GM18520 (cell line): ENCODE measurements at regions not wholly inside any gene's neighbourhood (a gene's known extent, or its start where the extent isn't known, plus 50 kb on each side); places are given as distances from the start of the nearest gene placed in this dataset.
"Not testable (repeated sequence)": the region's sequence is repeated elsewhere in the genome, so short reads cannot be mapped to it uniquely, and the experiment has no call there.

ENCODE experiments used
- ATAC-seq: cut with Tn5 transposase; IDR thresholded peaks from one replicate; pipeline ENCODE4 v1.9.1; 2021; ENCODE audit not compliant: unreplicated experiment

DNA sequence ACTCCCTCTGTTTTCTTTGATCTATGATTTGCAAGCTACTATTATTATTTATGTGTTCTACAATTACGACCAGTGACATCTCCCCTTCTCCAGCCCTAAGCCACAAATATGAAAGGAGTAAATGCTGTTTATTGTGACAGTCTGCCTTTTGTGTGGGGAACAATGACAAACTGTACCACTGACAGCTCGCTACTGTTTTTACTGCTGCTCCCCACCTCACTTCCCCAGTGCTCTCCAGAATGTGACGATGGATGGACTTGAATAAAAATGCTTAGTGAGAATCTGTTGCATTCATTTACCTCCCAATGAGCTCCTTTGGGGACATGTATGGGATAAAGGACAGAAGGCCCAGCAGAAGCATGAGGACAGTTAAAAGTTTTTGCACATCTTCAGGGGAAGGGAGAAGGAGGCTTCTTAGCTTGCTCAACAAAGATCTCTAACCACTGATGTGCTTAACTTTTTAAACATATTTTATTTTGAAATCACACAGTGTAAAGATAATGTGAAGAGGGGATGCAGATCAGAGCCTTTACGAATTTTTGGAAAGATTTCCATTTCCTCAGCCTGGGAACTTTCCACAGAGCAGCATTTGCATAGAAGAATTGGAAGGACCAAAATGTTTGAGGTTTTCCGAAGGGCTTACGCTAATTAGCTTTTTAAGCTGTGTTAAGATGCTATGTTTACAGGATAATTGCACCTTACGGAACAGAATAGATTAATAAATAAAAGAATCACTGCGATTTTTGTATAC, 485.1 kb upstream of the TENM3 start:
- ATAC-seq, result no peak

DNA sequence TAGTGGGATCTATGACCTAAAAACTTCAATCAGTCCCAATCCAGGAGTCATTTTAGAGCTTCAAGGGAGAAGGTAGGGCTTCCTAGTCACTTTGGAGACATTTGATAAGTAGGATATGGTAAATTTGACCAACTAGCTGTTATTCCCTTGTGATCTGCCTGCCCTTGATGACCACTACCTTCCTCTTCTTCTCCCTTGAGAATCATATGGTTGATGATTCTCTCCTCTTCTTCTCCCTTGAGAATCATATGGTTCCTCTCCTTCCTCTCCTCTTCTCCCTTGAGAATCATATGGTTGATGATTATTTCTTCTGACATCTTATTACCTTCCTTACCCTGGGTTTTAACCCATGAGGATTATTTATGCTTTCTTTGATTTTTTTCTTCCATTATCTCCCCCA, 482.6 kb upstream of the TENM3 start:
- no peak for ATAC-seq

DNA sequence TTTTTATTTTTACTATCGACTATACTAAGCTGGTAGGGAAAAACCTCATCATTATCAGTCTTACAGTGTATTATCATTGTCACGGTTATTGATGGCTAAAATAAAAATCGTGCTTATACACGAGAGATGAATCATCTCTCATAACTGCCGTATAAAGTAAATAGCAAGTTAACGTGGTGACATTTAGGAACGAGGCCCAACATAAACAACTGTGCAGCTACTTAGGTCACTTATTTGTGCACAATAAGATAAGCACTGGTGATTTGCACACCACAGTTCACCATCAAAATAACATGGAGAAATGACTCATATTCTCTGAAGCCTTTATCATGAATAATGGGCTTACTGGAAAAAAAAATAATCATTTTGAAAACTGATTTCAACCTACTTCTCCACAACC, 482.0 kb upstream of the TENM3 start:
- ATAC-seq, result no peak

DNA sequence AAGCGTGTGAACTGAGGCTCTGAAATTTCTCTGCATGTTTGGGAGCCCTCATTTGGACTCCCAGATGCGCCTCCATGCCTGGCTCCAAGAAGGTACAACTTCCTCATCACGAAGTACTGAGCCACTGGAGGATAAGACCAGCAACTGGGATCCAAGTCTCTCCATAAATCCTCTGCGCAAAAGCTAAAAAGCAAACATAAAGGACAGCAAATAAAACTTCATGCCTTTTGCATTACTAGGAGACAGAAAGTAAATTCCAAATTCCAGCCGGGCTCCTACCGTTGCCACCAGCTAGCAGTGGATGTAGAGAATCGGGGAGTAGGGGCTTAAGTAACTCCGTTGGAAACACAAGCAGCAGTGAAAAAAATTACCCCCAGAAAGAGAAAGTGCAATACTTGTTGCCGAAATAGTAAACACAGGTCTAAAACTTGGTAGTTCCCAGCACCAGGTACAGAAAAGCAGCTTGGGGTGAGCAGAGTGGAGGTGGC, 477.1 kb upstream of the TENM3 start:
- no peak for ATAC-seq

DNA sequence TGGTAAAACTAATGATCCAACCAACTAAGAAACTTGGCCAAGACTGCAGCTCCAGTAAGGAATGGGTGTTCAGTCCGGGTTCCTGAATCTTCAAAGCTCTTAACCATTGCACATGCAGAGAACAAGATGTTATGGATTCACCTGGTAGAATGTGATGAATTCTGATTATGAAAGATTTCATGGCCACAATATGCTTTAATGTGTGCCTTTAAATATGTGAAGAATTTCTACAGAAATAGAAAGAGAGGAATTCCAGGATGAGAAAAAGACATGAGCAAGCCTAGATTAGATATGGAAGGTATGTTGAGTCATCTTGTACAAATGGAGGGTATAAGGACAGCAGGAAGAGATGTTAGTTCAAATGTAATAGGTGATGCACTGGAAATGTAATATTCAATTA, 472.2 kb upstream of the TENM3 start:
- no peak for ATAC-seq

DNA sequence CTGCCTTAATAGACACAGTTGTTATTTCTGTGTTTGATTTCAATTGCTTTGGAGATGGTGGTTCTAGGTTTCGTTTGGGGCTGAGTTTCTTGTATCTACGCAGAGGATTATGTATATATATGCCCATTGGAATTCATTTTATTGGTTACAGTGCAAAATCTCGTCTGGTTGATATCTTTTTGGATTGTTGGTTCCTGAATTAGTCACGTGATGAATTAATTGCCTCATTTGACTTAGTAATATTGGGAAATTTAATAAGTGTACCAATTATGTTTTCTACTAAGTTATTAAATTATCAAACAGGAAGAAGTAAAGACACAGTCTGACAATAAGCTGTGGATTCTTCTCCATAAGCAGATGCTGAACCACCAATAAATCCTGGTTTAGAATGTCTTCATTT, 467.9 kb upstream of the TENM3 start:
- no peak for ATAC-seq

DNA sequence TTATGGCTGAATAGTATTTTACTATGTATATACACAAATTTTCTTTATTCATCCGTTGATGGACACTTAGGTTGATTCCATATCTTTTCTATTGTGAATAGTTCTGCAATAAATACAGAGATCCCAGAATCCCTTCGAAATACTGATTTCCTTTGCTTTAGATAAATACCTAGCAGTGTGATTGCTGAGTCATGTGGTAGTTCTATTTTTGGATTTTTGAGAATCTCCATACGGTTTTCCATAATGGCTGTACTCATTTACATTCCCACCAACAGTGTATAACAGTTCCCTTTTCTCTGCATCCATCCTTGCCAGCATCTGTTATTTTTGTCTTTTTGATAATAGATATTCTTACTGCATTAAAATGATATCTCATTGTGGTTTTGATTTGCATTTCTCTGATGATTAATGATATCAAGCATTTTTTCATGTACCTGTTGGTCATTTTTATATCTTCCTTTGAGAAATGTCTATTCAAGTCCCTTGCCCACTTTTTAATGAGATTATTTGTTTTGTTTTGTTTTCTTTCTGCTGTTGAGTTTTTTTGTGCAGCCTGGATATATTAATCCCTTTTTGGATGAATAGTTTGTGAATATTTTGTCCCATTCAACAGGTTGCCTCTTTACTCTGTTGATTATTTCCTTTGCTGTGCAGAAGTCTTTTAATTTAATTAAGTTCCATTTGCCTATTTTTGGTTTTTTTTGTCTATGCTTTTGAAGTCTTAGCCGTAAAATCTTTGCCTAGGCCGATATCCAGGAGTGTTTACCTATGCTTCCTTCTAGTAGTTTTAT, 466.7 kb upstream of the TENM3 start:
- ATAC-seq, result no peak

DNA sequence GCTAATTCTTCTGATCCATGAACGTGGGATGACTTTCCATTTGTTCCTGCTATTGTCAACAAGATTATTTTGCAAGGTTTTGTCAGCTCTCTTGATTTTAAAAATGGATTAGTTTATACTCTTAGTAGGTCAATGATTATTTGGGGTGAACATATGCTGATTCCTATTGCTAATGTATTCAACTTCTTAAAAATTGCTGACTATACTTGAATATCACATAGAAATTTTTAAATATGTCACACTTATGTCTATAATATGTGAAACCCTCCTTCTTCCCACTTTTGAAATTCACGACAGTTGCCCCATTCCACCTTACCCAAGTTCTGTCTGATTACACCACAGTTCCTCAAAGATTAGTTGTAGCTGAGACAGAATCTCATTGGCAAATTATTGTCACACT, 465.7 kb upstream of the TENM3 start:
- no peak for ATAC-seq

DNA sequence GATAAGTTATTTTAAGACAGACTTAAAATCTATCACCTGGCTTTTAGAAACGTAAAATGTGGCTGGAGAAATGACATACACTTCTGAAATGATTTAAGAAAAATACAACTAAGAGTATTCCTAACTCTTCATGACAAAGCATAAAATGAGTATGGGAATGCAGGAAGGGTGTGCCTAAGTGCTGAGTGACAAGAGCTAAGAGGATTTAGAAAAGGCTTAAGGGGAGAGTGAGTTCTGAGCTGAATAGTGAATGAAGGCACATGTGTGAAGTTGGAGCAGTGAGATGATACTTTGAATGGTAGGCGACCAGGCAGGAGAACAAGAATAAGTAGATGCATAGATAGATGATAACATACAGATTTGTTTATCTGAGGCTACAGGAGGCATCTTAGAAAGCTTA, 458.3 kb upstream of the TENM3 start:
- no peak for ATAC-seq

DNA sequence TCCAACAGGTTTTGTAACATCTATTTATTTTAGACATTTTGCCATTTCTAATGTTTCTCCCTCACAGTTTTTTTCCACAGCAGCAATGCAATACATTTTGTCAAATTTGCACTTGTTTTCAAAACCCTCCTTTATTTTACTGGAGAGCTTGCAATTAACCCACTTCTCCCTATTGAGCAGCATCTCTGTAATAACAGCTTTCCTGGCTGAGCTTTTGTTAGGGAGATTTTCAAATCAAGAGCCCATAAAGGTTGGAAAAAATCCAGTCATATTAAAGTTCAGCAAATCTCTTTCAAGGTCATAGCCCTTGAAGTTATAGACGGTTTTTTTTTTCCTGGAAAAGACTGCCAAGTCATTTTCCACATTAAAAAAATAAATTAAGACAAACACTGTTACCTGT, 450.6 kb upstream of the TENM3 start:
- no peak for ATAC-seq

DNA sequence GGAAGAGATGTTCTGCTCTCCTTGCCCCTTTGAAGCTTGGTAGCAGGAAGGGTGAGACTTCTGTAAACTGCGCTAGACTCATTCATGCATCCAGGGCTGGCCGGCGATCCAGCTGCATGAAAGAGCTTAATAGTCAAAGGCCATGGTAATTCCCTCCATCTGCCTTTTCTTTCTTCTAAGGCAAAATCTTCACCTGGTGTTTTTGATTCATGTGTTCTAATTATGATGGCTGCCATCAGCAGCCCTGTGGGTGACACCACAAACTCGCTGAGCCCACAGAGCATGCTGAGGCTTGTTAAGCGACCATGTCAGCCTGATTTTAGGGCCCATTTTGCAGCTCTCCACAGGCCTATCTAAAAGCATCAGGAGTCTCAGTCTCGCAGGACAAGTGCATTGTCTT, 450.1 kb upstream of the TENM3 start:
- ATAC-seq, result no peak

DNA sequence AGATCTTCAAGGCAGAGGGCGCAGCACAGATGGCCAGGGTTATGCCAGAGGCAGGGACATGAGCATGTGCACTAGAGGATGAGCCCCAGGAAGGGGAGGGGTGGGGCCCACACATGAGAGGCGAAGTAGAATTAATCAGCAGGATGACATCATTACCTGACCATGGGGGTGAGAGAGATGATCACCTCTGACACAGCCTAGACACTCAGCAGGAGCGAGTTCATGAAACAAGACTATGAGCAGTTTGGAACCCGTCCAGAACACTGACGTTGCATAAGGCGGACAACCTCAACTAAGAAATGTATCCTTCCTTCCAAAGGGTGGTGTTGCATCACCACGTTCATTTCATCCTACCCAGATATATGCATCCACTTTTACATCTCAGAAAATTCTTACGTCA, 446.7 kb upstream of the TENM3 start:
- ATAC-seq, result no peak

DNA sequence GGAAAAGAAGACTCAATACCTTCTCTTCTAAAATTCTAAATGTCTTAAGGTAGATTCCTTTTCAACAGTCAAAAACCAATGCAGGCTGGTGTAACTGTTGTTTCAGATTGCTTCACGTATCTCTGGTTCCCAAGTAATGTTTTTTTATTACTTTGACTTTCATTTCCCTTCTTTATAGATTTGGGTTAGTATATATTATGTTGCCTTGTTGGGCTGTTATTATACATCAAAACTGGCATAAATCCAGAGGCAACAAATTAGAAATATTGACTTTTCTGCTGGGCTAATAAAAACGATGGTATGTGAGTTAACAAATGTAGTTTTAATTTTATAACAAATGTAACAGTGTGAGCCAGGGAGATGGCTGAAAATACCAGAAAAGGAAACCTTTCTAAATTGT, 444.7 kb upstream of the TENM3 start:
- no peak for ATAC-seq

DNA sequence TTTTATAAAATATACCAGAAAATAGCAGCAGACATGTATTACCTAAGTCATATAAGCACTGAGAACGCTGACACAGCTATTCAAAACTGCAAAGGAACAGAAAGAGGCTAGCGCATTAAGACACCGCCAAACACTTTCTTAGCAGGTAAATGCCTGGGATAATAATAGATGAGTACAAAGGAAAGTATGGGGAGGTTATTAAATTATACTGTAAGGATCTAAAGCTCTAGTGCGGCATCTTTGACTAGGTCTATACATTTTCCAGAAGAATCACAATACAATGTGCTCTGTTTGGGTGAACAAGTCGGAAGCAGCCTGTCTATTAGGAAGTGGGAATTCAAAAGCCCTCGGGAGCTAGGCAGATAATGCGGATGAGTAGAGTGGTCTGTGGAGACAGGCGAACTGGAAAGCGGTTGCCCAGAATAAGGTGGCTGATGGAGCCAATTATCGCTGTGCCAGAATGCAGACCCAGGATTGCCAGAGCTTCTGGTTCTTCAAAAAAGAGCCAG, 443.6 kb upstream of the TENM3 start:
- ATAC-seq, result no peak

DNA sequence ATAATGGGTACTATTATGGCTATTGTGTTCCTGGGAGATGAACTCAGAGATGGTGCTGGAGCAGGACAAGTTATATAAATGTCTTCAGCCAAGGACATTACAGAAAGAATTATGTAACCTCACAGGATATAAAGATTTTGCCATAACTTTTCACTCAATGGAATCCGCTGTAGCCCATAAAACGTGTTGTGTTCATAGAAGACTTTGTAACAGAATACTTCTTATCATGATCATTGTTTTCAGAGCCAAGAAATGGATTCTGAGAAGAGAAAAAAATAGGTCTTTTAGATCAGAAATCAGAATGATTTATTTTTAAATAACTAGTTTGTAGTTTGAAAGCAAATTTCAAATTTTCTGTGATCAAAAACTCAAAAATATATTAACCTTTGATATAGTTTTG, 441.0 kb upstream of the TENM3 start:
- ATAC-seq, result no peak

DNA sequence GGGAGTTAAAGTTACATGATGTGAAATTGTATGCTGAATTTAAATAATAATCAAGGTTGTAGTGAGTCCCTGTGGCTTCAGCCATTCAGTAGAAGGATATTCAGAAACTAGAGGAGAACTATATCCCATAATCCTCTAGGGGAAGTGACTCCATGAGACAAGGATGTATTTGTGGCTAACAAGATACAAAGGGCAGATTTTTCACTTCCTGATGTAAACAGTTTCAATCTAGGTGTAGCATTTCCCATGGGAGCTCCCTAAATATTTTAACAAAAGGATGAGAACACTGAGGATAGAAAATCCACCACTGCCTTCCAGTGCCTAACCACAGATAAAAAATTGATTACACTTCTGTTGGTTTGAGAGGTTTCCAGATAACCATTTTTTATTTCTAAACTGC, 435.4 kb upstream of the TENM3 start:
- no peak for ATAC-seq

DNA sequence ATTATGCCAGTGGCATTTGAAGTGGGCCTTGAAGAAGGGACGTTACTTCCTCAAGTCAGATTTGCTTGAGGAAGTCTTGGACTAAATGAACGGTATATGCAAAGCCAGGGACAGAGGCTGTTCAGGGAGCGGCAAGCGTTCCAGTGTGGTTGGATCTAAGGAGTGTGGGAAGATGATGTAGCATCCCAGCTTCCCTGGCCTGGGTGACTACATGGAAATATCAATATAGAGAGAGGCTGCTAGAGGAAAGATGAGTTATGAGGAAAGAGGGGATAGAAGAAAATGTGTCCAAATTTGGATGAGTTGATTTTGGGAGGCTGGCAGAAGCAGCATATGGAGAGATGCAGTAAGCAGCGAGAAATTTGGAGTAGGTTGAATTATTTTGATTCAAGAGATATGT, 432.5 kb upstream of the TENM3 start:
- no peak for ATAC-seq

DNA sequence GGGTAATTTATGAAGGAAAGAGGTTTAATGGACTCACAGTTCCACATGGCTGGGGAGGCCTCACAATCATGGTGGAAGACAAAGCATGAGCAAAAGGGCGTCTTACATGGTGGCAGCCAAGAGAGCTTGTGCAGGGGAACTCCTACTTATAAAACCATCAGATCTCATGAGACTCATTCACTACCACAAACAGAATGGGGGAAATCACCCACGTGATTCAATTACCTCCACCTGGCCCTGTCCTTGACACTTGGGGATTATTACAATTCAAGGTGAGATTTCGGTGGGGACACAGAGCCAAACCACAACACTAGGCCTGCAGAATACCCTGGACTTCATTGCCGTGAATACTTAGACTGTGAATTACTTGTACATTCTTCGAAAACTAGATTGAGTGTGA, 431.7 kb upstream of the TENM3 start:
- ATAC-seq, result not testable (repeated sequence)

DNA sequence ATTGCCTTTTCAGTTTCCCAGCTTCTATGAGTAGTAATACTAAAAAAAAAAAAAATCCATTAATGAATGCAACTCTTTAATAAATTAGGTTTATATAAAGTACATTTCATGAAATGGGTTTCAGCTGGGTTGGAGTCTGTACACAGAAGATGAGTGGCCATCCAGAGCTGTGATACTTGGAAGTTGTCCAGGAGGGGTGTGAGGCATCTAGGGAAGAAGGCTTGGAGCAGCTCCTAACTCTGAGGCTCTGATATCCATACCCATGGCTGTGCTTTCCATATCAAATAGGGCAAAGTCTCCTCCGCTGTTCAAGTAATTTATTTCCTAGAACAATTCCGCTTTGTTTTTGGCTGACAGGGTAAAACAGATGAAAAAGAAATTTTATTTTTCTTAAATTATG, 423.3 kb upstream of the TENM3 start:
- no peak for ATAC-seq

DNA sequence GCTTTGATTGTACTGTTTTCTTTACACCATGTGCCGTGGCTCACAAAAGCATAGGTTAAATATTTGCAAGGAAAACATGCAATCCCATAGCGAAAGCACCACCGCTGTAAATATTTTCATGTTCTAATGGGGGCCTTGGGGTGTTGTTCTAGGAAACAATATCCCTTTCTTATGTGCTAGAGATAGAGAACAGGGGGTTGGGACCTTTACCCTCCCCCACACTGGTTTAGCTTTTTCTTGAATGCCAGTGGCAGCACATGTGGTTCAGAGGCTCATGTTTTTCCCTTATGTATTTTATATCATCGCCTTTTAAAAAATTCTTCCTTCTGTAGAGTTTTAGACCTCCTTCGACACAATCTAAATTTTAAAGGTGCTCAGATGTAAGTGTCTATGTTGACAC, 422.6 kb upstream of the TENM3 start:
- ATAC-seq, result no peak

DNA sequence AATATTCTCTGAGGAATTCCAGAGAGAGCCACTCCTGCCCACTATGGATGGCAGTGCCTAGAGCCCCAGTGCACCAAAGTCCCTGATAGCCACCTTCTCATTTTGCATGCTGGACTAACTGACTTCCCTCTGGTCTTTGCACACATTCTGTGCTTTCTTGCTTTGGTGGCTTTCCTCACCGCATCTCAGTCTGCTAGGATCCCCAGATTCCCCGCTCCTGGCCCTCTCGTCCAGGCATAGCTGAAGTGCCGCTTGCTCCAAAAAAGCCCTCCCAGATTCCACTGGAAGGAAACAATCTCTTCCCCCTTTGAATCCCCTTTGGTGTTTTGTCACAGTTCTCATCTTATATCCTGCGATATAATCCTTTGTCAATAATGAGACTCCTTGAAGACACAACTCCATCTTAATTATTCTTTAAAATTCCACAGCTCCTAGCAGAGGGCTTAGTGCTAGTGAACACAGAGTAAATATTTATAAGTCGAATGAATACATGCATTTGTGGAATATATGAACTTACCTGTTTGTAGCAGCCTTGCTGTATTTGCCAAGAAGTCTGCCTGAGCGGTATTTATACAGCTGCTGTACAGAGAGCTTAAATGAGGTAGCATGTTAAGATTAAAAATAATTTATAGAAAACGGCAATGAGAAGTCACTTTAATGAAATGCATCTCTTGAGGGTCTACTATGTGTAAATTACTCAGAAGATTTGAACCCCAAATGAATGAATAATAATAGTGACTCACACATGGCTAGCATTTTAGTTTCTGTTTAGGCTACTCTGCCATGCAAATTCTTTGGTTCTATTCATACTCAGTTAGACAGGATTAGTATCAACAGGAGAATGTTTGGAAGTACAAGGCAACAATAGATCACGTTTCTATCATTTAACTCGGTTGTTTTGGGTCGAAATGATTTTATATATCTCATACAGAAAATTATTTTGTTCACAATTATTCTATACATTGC, 421.9 kb upstream of the TENM3 start:
- ATAC-seq, result no peak
